ENCODE measurements at regions not wholly inside any gene's neighbourhood (a gene's known extent, or its start where the extent isn't known, plus 50 kb on each side); places are given as distances from the start of the nearest gene placed in this dataset.
"Not testable (repeated sequence)": the region's sequence is repeated elsewhere in the genome, so short reads cannot be mapped to it uniquely, and the experiment has no call there.

DNA sequence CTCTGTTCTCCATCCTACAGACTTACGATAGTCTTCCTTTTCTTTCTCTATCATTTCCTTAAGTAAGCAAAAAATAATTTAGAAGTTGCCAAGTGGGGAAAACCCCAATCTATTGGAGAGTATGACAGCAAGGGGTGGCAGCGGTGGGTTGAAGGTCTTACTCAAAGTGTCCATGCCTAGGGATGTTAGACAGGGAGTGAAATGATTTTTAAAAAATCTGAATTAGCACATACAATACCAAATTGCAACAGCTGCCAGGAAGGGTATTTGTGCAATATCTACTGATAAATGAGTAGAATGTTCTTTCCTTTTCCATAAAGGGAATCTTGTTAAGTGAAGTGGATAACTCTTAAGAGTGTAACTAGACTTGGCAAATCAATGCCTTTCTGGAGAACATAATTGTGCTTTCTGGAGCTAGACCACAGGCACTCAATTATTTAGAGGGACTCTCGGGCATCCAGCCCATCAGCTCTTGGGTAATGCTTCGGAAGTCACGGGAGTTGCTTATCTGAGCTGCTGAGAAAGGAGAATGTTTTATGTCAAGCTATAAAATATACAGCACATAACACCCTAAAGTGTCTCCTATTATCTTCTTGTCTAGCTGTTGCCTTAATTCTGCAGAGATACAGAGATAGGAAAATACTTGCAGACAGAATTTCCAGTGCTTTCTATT, 151.5 kb downstream of the KCNJ2 start:
- no peak for TF ChIP-seq CTCF (conservative IDR thresholded peaks at IDR 0.05; ENCODE audit: low read depth, low read length)
- no peak overlapping the region for H3K4me3 ChIP-seq (ENCODE audit: low read depth, low read length)
- DNase-seq (ENCODE audit: low read depth) = peak; percentile 31

DNA sequence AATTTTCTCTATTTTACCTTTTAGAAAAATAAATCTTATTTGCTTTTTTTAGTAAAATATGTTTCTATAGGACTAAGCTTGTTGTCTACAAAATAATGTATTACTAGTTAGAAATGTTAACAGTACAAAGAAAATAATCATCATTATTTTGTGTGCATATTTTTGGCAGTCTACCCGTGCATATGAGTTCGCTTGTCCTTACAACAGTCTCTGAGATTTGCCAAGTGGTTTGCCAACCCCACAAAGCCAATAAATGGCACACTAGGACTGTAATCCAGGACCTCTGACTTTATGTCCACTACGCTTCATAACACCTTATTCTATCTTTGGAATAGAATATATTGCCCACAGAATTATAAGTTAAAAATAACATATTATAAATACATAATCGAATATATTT, 152.0 kb downstream of the KCNJ2 start:
- no peak for DNase-seq (ENCODE audit: low read depth)
- no peak for TF ChIP-seq CTCF (conservative IDR thresholded peaks at IDR 0.05; ENCODE audit: low read depth, low read length)

GRCh38 chr17:70323269-70323668, 153.9 kb downstream of the KCNJ2 start:
- DNase-seq (ENCODE audit: low read depth) = no peak
- no peak overlapping the region for H3K4me3 ChIP-seq (ENCODE audit: low read depth, low read length)
- no peak for TF ChIP-seq CTCF (conservative IDR thresholded peaks at IDR 0.05; ENCODE audit: low read depth, low read length)

More for the DNA sequence above, 152.0 kb downstream of the KCNJ2 start:
- H3K4me3 ChIP-seq (ENCODE audit: low read depth, low read length) = no peak overlapping the region

- TF ChIP-seq CTCF (conservative IDR thresholded peaks at IDR 0.05; ENCODE audit: low read depth, low read length) = no peak
- DNase-seq (ENCODE audit: low read depth) = no peak
- H3K4me3 ChIP-seq (ENCODE audit: low read depth, low read length) = no peak overlapping the region
These were observed 154.7 kb downstream of the KCNJ2 start for GRCh38 chr17:70324031-70324430.

DNA sequence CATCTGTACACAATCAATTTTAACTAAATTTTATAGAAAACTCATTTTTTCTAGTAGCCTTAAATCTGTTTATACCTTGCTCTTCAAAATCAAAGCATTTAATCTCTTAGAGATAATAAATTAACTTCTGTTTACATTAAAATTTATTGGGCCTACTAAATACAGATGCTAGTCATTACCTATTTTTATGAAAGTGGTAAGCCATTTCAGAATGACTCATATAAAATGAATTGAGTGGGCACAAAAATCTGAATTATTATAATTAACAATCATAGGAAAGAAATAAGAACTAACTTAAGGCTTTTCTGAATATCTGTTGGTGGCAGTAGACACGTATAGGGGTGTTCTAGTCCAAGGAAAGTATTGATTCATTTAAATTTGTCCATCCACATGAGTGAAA, 157.9 kb downstream of the KCNJ2 start:
- no peak overlapping the region for H3K4me3 ChIP-seq (ENCODE audit: low read depth, low read length)
- no peak for TF ChIP-seq CTCF (conservative IDR thresholded peaks at IDR 0.05; ENCODE audit: low read depth, low read length)
- no peak for DNase-seq (ENCODE audit: low read depth)

GRCh38 chr17:70327723-70328122, 158.4 kb downstream of the KCNJ2 start:
- no peak for DNase-seq (ENCODE audit: low read depth)
- no peak overlapping the region for H3K4me3 ChIP-seq (ENCODE audit: low read depth, low read length)
- no peak for TF ChIP-seq CTCF (conservative IDR thresholded peaks at IDR 0.05; ENCODE audit: low read depth, low read length)

GRCh38 chr17:70329721-70330120, 160.4 kb downstream of the KCNJ2 start:
- TF ChIP-seq CTCF (conservative IDR thresholded peaks at IDR 0.05; ENCODE audit: low read depth, low read length) = no peak

DNA sequence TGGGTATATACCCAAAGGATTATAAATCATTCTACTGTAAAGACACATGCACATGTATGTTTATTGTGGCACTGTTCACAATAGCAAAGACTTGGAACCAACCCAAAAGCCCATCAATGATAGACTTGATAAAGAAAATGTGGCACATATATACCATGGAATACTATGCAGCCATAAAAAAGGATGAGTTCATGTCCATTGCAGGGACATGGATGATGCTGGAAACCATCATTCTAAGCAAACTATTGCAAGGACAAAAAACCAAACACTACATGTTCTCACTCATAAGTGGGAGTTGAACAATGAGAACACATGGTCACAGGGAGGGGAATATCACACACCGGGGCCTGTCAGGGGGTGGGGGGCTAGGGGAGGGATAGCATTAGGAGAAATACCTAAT, 161.7 kb downstream of the KCNJ2 start:
- not testable (repeated sequence) for H3K4me3 ChIP-seq (ENCODE audit: low read depth, low read length)

More at GRCh38 chr17:70329721-70330120, 160.4 kb downstream of the KCNJ2 start:
- no peak overlapping the region for H3K4me3 ChIP-seq (ENCODE audit: low read depth, low read length)
- no peak for DNase-seq (ENCODE audit: low read depth)

More for the DNA sequence above, 161.7 kb downstream of the KCNJ2 start:
- not testable (repeated sequence) for DNase-seq (ENCODE audit: low read depth)
